ENCODE measurements at regions not wholly inside any gene's neighbourhood (a gene's known extent, or its start where the extent isn't known, plus 50 kb on each side); places are given as distances from the start of the nearest gene placed in this dataset.
"Not testable (repeated sequence)": the region's sequence is repeated elsewhere in the genome, so short reads cannot be mapped to it uniquely, and the experiment has no call there.

DNA sequence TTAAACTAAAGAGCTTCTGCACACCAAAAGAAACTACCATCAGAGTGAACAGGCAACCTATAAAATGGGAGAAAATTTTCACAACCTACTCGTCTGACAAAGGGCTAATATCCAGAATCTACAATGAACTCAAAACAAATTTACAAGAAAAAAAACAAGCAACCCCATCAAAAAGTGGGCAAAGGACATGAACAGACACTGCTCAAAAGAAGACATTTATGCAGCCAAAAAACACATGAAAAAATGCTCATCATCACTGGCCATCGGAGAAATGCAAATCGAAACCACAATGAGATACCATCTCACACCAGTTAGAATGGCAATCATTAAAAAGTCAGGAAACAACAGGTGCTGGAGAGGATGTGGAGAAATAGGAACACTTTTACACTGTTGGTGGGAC is 337.6 kb downstream of the ARL4A start:
- not testable (repeated sequence) for H3K9me3 ChIP-seq (replicated peaks; ENCODE audit: low read length); H3K4me2 ChIP-seq (ENCODE audit: low read length); H3K4me3 ChIP-seq (ENCODE audit: low read length); H3K9ac ChIP-seq (ENCODE audit: low read depth, low read length); H3K4me1 ChIP-seq (ENCODE audit: control insufficient read depth, insufficient read depth, low read length); H3K27me3 ChIP-seq (ENCODE audit: control insufficient read depth, insufficient read depth, low read length); H3K36me3 ChIP-seq (ENCODE audit: insufficient read depth, low read length)

DNA sequence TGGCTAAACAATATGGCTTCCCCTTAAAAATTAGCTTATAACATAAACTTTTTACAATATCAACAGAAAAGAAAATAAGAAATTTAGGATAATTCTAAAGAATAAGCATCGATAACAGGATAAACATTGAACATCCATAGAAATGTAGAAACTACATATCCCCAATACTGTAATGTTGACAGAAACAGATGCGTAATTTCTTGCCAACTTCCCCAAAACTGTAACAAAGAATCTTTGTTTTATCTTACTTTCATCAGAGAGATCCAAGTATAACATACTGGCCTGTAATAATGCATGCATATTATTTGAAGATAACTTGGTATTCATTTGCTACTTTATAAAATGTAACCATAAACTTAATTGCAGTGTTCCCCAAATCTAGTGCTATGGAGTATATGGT is 339.9 kb downstream of the ARL4A start:
- Histone ChIP-seq H3K27me3 (ENCODE audit: control insufficient read depth, insufficient read depth, low read length) (no peaks in the 10 kb centered on the region), H3K9ac (ENCODE audit: low read depth, low read length) (no peak overlapping the region), H3K36me3 (ENCODE audit: insufficient read depth, low read length) (no peaks in the 10 kb centered on the region)

DNA sequence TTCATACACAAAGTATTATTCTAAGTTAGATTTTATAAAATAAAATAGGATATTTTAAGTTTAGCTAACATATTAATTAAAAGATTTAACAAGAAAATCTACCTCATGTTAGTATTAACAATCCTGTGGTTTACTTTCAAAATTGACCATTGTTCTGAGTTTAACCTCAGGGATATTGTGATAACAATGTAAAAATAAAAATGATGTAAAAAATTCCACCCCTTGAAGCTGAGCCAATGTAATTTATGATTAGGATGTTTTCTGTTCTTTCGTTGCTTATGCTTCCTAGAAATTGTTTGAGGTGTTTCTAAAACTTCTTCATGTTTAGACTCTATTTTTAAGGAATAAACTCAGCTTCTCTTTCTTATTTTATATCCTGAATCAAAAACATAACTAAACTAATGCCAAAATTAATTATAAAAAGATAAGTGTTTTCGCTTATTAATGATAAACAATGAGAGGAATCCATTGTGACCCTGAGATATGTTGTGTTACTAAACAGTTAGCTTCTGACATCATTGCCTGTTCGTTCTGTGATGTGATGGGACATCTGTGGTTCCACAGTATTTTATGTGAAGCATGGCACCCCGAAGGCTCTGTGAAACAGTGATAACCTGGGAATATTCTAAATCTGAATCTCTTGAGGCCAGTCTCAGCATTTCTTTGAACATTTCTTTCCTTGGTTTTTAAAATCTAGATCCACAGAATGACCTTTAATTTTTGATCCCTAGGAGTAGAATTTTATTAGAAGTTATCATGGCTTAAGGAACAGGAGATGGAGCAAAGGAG is 340.8 kb downstream of the ARL4A start:
- no peak overlapping the region for H3K4me3 ChIP-seq (ENCODE audit: low read length)
- no peak overlapping the region for H3K4me2 ChIP-seq (ENCODE audit: low read length)
- H3K27me3 ChIP-seq (ENCODE audit: control insufficient read depth, insufficient read depth, low read length), result no peaks in the 10 kb centered on the region
- H3K9me3 ChIP-seq (replicated peaks; ENCODE audit: low read length), result no peaks in the 10 kb centered on the region
- no peaks in the 10 kb centered on the region for H3K36me3 ChIP-seq (ENCODE audit: insufficient read depth, low read length)
- H3K9ac ChIP-seq (ENCODE audit: low read depth, low read length), result no peak overlapping the region
- no peaks in the 10 kb centered on the region for H3K4me1 ChIP-seq (ENCODE audit: control insufficient read depth, insufficient read depth, low read length)

More for the DNA sequence above, 339.9 kb downstream of the ARL4A start:
- H3K4me3 ChIP-seq (ENCODE audit: low read length), result no peak overlapping the region
- no peaks in the 10 kb centered on the region for H3K9me3 ChIP-seq (replicated peaks; ENCODE audit: low read length)
- no peaks in the 10 kb centered on the region for H3K4me1 ChIP-seq (ENCODE audit: control insufficient read depth, insufficient read depth, low read length)
- no peak overlapping the region for H3K4me2 ChIP-seq (ENCODE audit: low read length)

DNA sequence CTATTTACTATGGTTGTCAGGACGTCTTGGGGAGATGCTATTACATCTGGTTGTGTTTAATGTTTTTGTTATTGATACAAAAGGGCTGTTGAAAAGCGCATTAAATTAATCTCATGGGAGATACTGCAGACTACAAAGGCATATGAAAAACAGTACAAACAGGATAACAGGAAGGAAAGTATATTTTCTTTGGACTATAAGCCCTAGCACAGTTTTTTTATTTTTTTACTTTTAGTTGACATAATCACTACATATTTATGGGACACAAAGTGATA is 341.3 kb downstream of the ARL4A start:
- H3K9ac ChIP-seq (ENCODE audit: low read depth, low read length), result no peak overlapping the region
- no peaks in the 10 kb centered on the region for H3K27me3 ChIP-seq (ENCODE audit: control insufficient read depth, insufficient read depth, low read length)
- H3K4me1 ChIP-seq (ENCODE audit: control insufficient read depth, insufficient read depth, low read length), result no peaks in the 10 kb centered on the region
- no peak overlapping the region for H3K4me2 ChIP-seq (ENCODE audit: low read length)
- H3K4me3 ChIP-seq (ENCODE audit: low read length), result no peak overlapping the region
- no peaks in the 10 kb centered on the region for H3K36me3 ChIP-seq (ENCODE audit: insufficient read depth, low read length)
- no peaks in the 10 kb centered on the region for H3K9me3 ChIP-seq (replicated peaks; ENCODE audit: low read length)

DNA sequence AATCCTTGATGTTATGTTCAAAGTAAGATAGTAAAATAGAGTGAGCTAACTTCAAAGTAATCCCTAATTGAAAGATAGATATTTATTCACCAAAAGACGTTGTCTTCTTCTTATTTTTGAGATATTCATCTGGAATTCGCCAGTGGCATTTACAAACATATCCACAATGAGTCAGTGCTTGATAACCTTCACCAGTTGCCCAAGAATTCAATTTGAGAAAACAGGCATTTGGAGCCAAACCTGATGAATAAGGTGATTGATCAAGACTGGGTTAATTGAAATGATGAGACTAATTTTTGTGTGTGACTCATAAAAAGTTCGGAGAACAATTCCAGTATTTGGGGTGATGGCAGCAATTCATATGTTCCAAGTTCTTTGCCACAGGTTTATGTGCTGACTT is 344.0 kb downstream of the ARL4A start:
- Histone ChIP-seq H3K36me3 (ENCODE audit: insufficient read depth, low read length) (no peaks in the 10 kb centered on the region), H3K9ac (ENCODE audit: low read depth, low read length) (no peak overlapping the region), H3K4me3 (ENCODE audit: low read length) (no peak overlapping the region), H3K4me1 (ENCODE audit: control insufficient read depth, insufficient read depth, low read length) (peaks cover 3% of the 10 kb centered on the region), H3K27me3 (ENCODE audit: control insufficient read depth, insufficient read depth, low read length) (no peaks in the 10 kb centered on the region), H3K4me2 (ENCODE audit: low read length) (no peak overlapping the region), H3K9me3 (replicated peaks; ENCODE audit: low read length) (no peaks in the 10 kb centered on the region)

DNA sequence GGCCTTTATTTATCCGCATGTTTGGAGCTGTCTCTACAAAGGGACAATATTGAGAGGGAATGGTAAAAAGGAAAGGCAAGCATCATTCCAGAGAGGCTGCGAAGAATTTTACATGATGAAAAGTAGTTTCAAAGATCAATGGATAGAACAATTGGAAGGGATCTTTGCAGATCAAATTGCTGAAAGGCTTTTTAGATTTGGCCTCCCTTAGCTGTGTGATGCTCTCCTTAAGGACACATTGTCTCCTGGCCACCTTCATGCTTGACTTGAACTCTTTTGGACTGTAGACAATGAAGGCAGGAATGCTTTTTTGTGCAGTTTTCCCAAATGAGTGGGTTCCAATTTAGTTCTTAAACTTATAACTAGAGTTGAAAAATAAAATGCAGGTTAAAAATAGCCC is 344.7 kb downstream of the ARL4A start:
- no peak overlapping the region for H3K9ac ChIP-seq (ENCODE audit: low read depth, low read length)
- H3K36me3 ChIP-seq (ENCODE audit: insufficient read depth, low read length), result no peaks in the 10 kb centered on the region
- H3K4me2 ChIP-seq (ENCODE audit: low read length), result no peak overlapping the region
- H3K4me1 ChIP-seq (ENCODE audit: control insufficient read depth, insufficient read depth, low read length), result peaks cover 4% of the 10 kb centered on the region
- H3K9me3 ChIP-seq (replicated peaks; ENCODE audit: low read length), result no peaks in the 10 kb centered on the region
- H3K27me3 ChIP-seq (ENCODE audit: control insufficient read depth, insufficient read depth, low read length), result no peaks in the 10 kb centered on the region
- no peak overlapping the region for H3K4me3 ChIP-seq (ENCODE audit: low read length)

DNA sequence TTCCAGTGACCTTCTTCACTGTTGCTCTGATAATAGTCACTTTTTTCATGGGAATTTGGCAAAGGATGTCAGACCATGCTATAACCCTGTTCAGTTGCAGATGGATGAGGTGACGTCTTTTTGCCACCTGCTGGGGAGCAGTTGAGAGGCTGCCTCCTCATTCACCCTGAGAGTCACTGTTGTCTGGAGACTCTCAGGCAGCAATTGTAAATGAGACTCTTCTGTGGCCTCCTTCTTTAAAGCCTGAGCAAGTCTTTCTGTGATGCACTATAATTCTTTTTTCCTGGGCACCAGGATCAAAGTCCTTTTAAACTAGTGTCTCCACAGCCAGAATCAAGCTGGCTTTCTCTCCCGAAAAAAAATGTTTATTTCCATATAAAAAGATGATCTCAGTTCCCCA is 345.1 kb downstream of the ARL4A start:
- Histone ChIP-seq H3K4me1 (ENCODE audit: control insufficient read depth, insufficient read depth, low read length) (peaks cover 4% of the 10 kb centered on the region), H3K36me3 (ENCODE audit: insufficient read depth, low read length) (no peaks in the 10 kb centered on the region), H3K4me3 (ENCODE audit: low read length) (no peak overlapping the region)

DNA sequence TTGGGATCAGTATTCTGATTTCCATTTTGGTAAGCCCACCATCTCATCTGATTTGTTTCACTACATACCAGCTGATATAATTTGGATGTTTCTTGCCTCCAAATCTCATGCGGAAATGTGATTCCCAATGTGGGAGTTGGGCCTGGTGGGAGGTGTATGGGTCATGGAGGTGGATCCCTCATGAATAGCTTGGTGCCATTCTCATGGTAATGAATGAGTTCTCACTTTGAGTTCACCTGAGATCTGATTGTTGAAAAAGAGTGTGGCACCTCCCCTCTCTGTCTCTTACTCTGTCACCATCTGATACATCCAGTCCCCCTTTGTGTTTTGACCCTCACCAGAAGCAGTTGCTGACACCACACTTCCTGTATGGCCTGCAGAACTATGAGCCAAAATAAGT is 347.3 kb downstream of the ARL4A start:
- Histone ChIP-seq H3K27me3 (ENCODE audit: control insufficient read depth, insufficient read depth, low read length) (no peaks in the 10 kb centered on the region), H3K9me3 (replicated peaks; ENCODE audit: low read length) (no peaks in the 10 kb centered on the region), H3K9ac (ENCODE audit: low read depth, low read length) (no peak overlapping the region), H3K4me2 (ENCODE audit: low read length) (no peak overlapping the region), H3K4me3 (ENCODE audit: low read length) (no peak overlapping the region), H3K36me3 (ENCODE audit: insufficient read depth, low read length) (no peaks in the 10 kb centered on the region), H3K4me1 (ENCODE audit: control insufficient read depth, insufficient read depth, low read length) (peaks cover 4% of the 10 kb centered on the region)

More for the DNA sequence above, 345.1 kb downstream of the ARL4A start:
- Histone ChIP-seq H3K9me3 (replicated peaks; ENCODE audit: low read length) (no peaks in the 10 kb centered on the region), H3K27me3 (ENCODE audit: control insufficient read depth, insufficient read depth, low read length) (no peaks in the 10 kb centered on the region), H3K9ac (ENCODE audit: low read depth, low read length) (no peak overlapping the region), H3K4me2 (ENCODE audit: low read length) (no peak overlapping the region)

DNA sequence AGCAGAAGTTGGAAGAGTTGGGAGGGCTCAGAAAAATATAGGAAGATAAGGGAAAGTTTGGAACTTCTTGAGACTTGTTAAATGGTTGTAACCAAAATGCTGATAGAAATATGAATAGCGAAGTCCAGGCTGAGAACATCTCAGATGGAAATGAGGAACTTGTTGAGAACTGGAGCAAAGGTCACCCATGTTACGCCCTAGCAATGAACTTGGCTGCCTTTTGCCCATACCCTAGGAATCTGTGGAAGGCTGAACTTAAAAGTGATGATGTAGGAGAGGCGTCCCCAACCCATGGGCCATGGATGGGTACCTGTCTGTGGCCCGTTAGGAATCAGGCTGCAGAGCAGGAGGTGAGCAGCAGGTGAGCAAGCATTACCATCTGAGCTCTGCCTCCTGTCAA is 347.8 kb downstream of the ARL4A start:
- no peaks in the 10 kb centered on the region for H3K9me3 ChIP-seq (replicated peaks; ENCODE audit: low read length)
- H3K4me2 ChIP-seq (ENCODE audit: low read length), result no peak overlapping the region
- H3K36me3 ChIP-seq (ENCODE audit: insufficient read depth, low read length), result no peaks in the 10 kb centered on the region
- H3K9ac ChIP-seq (ENCODE audit: low read depth, low read length), result no peak overlapping the region
- H3K4me3 ChIP-seq (ENCODE audit: low read length), result no peak overlapping the region
- H3K27me3 ChIP-seq (ENCODE audit: control insufficient read depth, insufficient read depth, low read length), result no peaks in the 10 kb centered on the region
- H3K4me1 ChIP-seq (ENCODE audit: control insufficient read depth, insufficient read depth, low read length), result peaks cover 4% of the 10 kb centered on the region

- no peak overlapping the region for H3K4me3 ChIP-seq (ENCODE audit: low read length)
- H3K9ac ChIP-seq (ENCODE audit: low read depth, low read length), result no peak overlapping the region
- H3K9me3 ChIP-seq (replicated peaks; ENCODE audit: low read length), result no peaks in the 10 kb centered on the region
- H3K4me2 ChIP-seq (ENCODE audit: low read length), result no peak overlapping the region
- H3K4me1 ChIP-seq (ENCODE audit: control insufficient read depth, insufficient read depth, low read length), result peaks cover 4% of the 10 kb centered on the region
- H3K36me3 ChIP-seq (ENCODE audit: insufficient read depth, low read length), result no peaks in the 10 kb centered on the region
- H3K27me3 ChIP-seq (ENCODE audit: control insufficient read depth, insufficient read depth, low read length), result no peaks in the 10 kb centered on the region
Measured at GRCh38 chr7:13036256-13036780, 348.9 kb downstream of the ARL4A start.

DNA sequence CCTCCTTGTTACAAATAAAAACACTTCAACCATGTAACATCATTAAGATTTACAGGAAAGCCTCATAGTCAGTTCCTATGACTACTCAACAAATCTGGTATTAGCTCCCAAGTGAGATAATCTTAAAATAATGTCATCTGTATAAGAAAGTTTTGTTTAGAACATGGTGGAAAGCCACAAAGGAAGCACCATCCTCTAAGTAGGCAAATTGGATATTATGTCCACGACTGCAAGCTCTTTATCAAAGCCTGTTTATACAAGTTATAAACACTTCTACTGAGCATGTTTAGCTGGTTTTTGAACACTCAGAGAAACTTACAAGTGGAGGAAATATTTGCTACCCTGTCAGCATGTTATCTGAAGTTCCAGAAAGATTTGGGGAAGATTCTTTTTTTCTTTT is 349.8 kb downstream of the ARL4A start:
- Histone ChIP-seq H3K4me2 (ENCODE audit: low read length) (no peak overlapping the region), H3K9me3 (replicated peaks; ENCODE audit: low read length) (no peaks in the 10 kb centered on the region), H3K27me3 (ENCODE audit: control insufficient read depth, insufficient read depth, low read length) (no peaks in the 10 kb centered on the region), H3K4me1 (ENCODE audit: control insufficient read depth, insufficient read depth, low read length) (peaks cover 5% of the 10 kb centered on the region), H3K4me3 (ENCODE audit: low read length) (no peak overlapping the region), H3K9ac (ENCODE audit: low read depth, low read length) (no peak overlapping the region), H3K36me3 (ENCODE audit: insufficient read depth, low read length) (no peaks in the 10 kb centered on the region)

DNA sequence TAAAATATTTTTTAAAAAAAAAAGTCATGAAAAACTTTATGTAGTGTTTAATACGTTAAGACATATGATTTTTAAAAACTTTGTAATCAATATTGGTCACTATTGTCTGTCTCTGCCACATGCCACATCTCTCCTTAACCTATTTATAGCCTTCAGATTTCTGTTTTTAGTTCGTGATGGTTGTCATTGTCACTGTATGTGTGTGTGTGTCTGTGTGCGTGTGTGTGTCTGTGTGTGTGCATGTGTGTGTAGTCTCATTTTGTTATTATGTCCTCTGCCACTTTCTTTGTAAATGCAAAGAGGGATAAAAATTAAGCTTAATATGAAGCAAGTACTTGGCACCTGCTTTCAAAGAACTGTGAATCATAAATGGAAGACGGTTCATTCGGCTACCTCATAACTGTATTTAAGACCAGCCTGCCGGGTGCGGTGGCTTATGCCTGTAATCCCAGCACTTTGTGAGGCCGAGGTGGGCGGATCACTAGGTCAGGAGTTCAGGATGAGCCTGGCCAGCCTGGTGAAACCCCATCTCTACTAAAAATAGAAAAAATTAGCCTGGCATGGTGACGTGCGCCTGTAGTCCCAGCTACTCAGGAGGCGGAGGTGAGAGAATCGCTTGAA is 354.0 kb downstream of the ARL4A start:
- H3K27me3 ChIP-seq (ENCODE audit: control insufficient read depth, insufficient read depth, low read length), result no peaks in the 10 kb centered on the region
- H3K4me2 ChIP-seq (ENCODE audit: low read length), result no peak overlapping the region
- H3K36me3 ChIP-seq (ENCODE audit: insufficient read depth, low read length), result no peaks in the 10 kb centered on the region
- no peaks in the 10 kb centered on the region for H3K9me3 ChIP-seq (replicated peaks; ENCODE audit: low read length)
- peaks cover 11% of the 10 kb centered on the region for H3K4me1 ChIP-seq (ENCODE audit: control insufficient read depth, insufficient read depth, low read length)
- H3K4me3 ChIP-seq (ENCODE audit: low read length), result no peak overlapping the region
- H3K9ac ChIP-seq (ENCODE audit: low read depth, low read length), result no peak overlapping the region
